Common myeloid progenitor, CD34-positive (primary cell): ENCODE measurements at regions not wholly inside any gene's neighbourhood (a gene's known extent, or its start where the extent isn't known, plus 50 kb on each side); places are given as distances from the start of the nearest gene placed in this dataset.

Experiments used
- CTCF ChIA-PET: fragments of 350-600 bp; sonication (Branson Sonifier 250); formaldehyde crosslinking; loops from one replicate; lab custom pipeline; 2021; ENCODE audit warnings: antibody characterized with exemption; lab: Charles Lee
- POLR2A ChIA-PET: fragments of 350-600 bp; sonication (Branson Sonifier 250); formaldehyde crosslinking; loops from one replicate; lab custom pipeline; 2021; ENCODE audit warnings: antibody characterized with exemption; lab: Charles Lee
- DNase-seq, 3 donors: peaks; one replicate each; pipeline versions ENCODE4 v3.0.0 to v3.0.0-alpha.2; 2013
- H3K27ac ChIP-seq, 2 experiments: 1 replicate in 1 of 2; 2 replicates in 1 of 2; pipeline ENCODE4 v1.7.0; 2013; ENCODE audit warnings: inconsistent platforms in 2 of 2, low read length in 2 of 2, mild to moderate bottlenecking in 2 of 2, low read depth in 1 of 2, moderate library complexity in 1 of 2; ENCODE audit not compliant: severe bottlenecking in 2 of 2, insufficient read depth in 1 of 2, poor library complexity in 1 of 2
- H3K27me3 ChIP-seq, 5 experiments: replicated peaks in 2 of 5; 1 replicate in 3 of 5; 2 replicates in 2 of 5; pipeline versions ENCODE4 v1.6.1 to v1.7.0; 2013; ENCODE audit warnings: low read length in 4 of 5, mild to moderate bottlenecking in 2 of 5, moderate library complexity in 2 of 5, inconsistent platforms in 1 of 5; ENCODE audit not compliant: insufficient read depth in 5 of 5, control insufficient read depth in 4 of 5
- H3K36me3 ChIP-seq, 4 experiments: 1 replicate in 2 of 4; 2 replicates in 2 of 4; pipeline versions ENCODE4 v1.6.1 to v1.7.0; 2013; ENCODE audit warnings: low read length in 3 of 4, control low read depth in 1 of 4, mild to moderate bottlenecking in 1 of 4; ENCODE audit not compliant: control insufficient read depth in 4 of 4, insufficient read depth in 4 of 4
- H3K4me1 ChIP-seq, 4 experiments: 1 replicate in 3 of 4; 2 replicates in 1 of 4; pipeline versions ENCODE4 v1.6.1 to v1.7.1; 2013; ENCODE audit warnings: low read length in 3 of 4, mild to moderate bottlenecking in 3 of 4, control low read depth in 1 of 4, inconsistent platforms in 1 of 4, moderate library complexity in 1 of 4; ENCODE audit not compliant: control insufficient read depth in 4 of 4, insufficient read depth in 4 of 4; ENCODE audit errors: control extremely low read depth in 1 of 4
- H3K4me3 ChIP-seq, 7 experiments: 1 replicate in 4 of 7; 2 replicates in 3 of 7; pipeline versions ENCODE4 v1.5.1 to v1.7.0; 2013; ENCODE audit warnings: mild to moderate bottlenecking in 7 of 7, low read length in 6 of 7, moderate library complexity in 6 of 7, inconsistent platforms in 2 of 7, low read depth in 2 of 7, control low read depth in 1 of 7; ENCODE audit not compliant: insufficient read depth in 4 of 7, control insufficient read depth in 1 of 7; ENCODE audit errors: extremely low read depth in 1 of 7
- H3K9me3 ChIP-seq, 5 experiments: 1 replicate in 4 of 5; 2 replicates in 1 of 5; pipeline versions ENCODE4 v1.6.1 to v1.7.1; 2013; ENCODE audit warnings: low read length in 4 of 5, mild to moderate bottlenecking in 2 of 5, inconsistent platforms in 1 of 5, low read depth in 1 of 5, moderate library complexity in 1 of 5; ENCODE audit not compliant: control insufficient read depth in 4 of 5, insufficient read depth in 2 of 5; ENCODE audit errors: control extremely low read depth in 1 of 5
- WGBS: methylation state at CpG from one replicate; pipeline ENCODE4 v1.1.5; 2013; ENCODE audit not compliant: insufficient coverage; 5-methylcytosine and 5-hydroxymethylcytosine counted together

DNA sequence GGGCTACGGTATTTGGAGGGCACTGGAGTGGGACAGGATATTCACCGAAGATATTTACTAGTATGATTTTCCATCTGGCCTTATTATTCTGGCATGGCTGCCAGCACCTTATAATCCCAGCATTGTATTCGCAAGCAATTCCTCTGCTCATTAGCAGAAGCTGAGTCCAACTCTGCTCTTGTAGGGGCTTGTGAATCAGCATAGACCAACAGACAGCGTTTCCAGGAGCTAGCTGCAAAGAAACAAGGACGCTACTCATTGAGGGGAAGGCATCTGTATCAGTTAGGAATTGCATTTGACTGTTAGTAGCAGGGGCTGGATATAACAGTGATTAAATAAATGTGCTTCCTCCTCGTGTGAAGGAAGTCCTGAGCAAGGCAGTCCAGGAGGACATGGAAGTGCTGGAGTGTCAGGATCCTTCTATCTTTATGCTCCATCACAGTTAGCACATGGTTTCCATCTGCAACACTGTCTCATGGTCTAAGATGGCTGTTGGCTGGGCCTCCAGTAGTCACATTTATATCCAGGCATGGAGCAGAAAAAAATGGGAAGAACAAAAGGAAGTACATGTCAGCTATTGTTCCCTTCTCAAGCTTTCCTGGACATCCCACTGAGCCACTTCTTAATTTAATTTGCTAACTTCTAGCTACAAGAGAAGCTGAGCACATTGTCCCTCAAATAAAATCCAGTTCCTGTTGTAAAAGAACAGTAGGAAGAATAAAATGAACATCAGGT is 214.1 kb downstream of the C1D start:
- no peak for DNase-seq
- H3K4me1 ChIP-seq = peaks cover 0 to 3% (median 0%) of the 10 kb centered on the region in 4 experiments
- CTCF ChIA-PET = interaction anchor here (0.7 to 1.0 kb wide), 2 partner anchors 9 to 182 kb away, joined by 3 to 5 read pairs; no protein-coding TSS in a partner anchor

DNA sequence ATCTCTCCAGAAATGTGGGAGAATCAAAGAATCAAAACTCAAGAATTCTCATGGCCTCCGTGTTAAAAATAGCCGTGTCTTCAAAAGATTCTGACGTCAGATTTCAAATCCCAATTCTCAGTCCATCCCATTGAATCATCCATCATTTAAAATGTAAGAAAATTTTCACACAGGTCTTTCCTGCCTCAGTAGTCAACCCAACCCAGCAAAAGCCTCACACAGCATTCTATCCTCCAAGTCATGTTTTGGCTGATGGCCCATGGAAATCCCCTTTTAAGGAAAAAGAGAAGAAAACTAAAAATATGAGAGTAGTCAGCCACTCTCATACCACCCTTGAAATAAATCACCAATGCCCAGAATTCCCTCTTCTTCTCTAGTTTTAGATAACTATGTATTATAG is 211.8 kb downstream of the C1D start:
- H3K27me3 ChIP-seq = peaks cover 0 to 6% (median 4%) of the 10 kb centered on the region in 5 experiments
- no peak overlapping the region for H3K27ac ChIP-seq
- no peaks in the 10 kb centered on the region for H3K36me3 ChIP-seq
- CTCF ChIA-PET = no interaction called here
- peaks cover 0 to 3% (median 0%) of the 10 kb centered on the region in 4 experiments for H3K4me1 ChIP-seq
- POLR2A ChIA-PET = no interaction called here
- no peaks in the 10 kb centered on the region for H3K9me3 ChIP-seq
- WGBS = 97% methylated on average over 3 of the region's 3 CpGs
- H3K4me3 ChIP-seq = no peak overlapping the region
- no peak for DNase-seq

More for the DNA sequence above, 214.1 kb downstream of the C1D start:
- 93% methylated on average over 6 of the region's 6 CpGs for WGBS
- Histone ChIP-seq H3K4me3 (no peak overlapping the region), H3K9me3 (no peaks in the 10 kb centered on the region), H3K27ac (no peak overlapping the region), H3K27me3 (peaks cover 0 to 17% (median 4%) of the 10 kb centered on the region in 5 experiments), H3K36me3 (no peaks in the 10 kb centered on the region)
- POLR2A ChIA-PET = no interaction called here

DNA sequence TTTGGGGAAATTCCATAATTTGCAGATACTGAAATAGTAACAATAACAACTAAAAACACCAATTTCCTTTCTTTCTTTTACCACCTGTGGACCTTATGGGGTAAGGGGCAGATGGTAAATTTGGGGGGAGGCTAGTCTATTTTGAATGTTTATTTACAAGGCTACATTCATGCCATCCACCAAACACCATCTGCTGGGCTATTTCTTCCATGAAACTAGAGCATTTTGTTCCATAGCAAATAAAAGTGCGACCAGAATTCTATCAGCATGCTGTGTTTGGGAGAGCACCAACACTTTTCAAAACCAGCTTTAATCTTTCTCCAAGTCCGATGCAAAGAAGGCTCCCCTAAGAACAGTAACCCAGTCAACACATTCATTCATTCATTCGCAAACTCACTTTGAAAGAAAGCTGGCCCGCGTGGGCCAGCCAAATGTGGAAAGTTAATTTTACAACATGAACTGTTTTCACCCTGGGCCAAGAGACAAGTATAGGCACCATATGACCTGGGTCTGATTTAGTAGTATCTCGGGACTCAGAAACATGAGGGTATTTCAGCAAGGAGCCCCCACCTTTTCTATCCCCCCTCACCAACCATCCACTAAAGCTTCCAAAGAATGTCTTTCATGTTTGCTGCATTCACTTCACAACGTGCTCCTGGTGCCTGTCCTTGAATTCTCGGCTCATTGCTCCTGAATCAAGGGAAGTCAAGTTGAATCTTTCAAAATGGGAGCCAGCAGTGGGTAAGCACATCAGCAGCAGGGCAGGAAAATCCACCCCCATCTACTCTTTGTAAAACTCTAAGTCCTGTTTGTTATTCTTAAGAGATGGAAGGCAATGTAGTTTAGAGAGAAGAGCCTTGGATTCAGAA is 210.6 kb downstream of the C1D start:
- Histone ChIP-seq H3K9me3 (no peaks in the 10 kb centered on the region), H3K27me3 (peaks cover 0 to 4% (median 3%) of the 10 kb centered on the region in 5 experiments), H3K27ac (no peak overlapping the region), H3K36me3 (no peaks in the 10 kb centered on the region), H3K4me3 (no peak overlapping the region), H3K4me1 (no peaks in the 10 kb centered on the region)
- 98% methylated on average over 8 of the region's 8 CpGs for WGBS
- ChIA-PET CTCF (interaction anchor here (0.9 to 2.6 kb wide), 2 partner anchors 11 to 22 kb away, joined by 3 to 9 read pairs; no protein-coding TSS in a partner anchor), POLR2A (no interaction called here)
- no peak for DNase-seq

DNA sequence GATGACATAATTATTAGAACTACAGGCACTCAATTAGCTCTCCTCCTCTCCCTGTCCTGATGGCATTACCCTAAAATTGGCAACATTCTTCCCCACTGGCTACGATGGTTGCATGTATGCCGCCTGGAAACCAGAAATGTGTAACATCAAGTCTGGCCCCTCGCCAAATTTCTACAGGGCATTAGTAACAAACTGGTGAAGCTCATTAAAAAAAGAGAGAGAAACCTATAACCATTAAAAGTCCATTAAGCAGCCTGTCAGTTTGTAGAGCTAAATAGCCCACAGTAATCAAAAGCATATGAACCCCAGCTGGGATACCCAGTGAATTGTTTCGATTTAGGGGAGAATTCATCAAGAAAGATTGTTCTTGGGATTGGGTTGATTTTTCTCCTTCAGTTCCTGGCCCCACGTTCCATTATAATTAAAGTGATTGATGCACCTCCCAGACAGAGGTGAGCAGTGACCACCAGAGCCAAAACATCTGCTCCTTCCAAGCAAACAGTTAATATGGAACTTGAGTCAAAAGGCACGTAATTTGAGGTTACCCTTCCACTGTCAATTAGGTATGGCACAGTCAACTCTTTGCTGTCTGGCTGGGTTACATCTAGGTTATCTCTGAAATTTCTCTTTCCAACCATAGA is 208.6 kb downstream of the C1D start:
- POLR2A ChIA-PET = no interaction called here

DNA sequence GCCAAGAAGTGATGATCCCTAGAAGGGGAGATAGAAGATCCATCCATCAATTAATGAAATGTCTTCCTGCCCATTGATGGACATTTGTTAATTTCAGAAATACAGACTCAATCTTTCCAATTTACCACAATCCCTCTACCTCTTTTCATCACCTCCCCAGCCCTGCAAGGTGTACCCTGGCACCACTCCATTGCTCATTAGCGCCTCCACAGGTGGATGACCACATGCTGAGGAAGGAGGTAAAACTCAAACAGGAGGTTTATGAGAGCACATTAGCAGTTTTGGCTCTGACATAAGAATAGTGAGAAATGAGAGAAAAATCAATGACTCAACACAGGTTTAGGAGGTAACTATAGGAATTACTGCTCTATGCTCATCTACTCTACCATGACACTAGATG is 208.0 kb downstream of the C1D start:
- Histone ChIP-seq H3K27ac (no peak overlapping the region), H3K27me3 (peaks cover 0 to 6% (median 2%) of the 10 kb centered on the region in 5 experiments), H3K36me3 (no peaks in the 10 kb centered on the region), H3K4me1 (no peaks in the 10 kb centered on the region), H3K9me3 (no peaks in the 10 kb centered on the region), H3K4me3 (no peak overlapping the region)
- CTCF ChIA-PET = interaction anchor here (1.1 to 1.7 kb wide), 2 partner anchors 8 to 11 kb away, joined by 3 to 4 read pairs; no protein-coding TSS in a partner anchor
- WGBS = no CpG with 5 or more reads among the region's 1 CpG
- POLR2A ChIA-PET = no interaction called here
- no peak for DNase-seq

More for the DNA sequence above, 208.6 kb downstream of the C1D start:
- H3K4me3 ChIP-seq = no peak overlapping the region
- no peak for DNase-seq
- no peaks in the 10 kb centered on the region for H3K9me3 ChIP-seq
- 96% methylated on average over 5 of the region's 6 CpGs for WGBS
- H3K4me1 ChIP-seq = no peaks in the 10 kb centered on the region
- H3K27ac ChIP-seq = no peak overlapping the region
- peaks cover 0 to 4% (median 2%) of the 10 kb centered on the region in 5 experiments for H3K27me3 ChIP-seq
- CTCF ChIA-PET = interaction anchor here (1.1 to 1.7 kb wide), 2 partner anchors 8 to 11 kb away, joined by 3 to 4 read pairs; no protein-coding TSS in a partner anchor
- H3K36me3 ChIP-seq = no peaks in the 10 kb centered on the region

DNA sequence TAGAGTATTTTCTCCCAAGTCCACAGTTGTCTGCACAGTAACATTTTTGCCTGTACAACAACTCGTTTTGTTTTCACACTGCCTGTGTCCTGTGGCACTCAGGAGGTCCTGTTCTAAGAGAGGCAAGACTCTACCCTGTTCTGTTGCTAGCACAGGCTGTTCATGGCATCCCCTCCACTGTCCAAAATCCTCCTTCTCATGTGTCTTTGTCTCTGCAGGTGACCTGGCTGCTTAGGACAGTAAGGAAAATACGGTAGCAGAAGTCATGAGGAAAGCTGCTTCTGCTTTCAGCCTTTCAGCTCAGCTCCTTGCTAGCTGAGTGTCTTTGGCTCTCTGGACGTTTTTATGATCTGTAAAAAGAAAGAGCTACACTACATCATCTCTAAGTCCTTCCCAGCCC is 205.9 kb downstream of the C1D start:
- ChIA-PET POLR2A (no interaction called here), CTCF (no interaction called here)
- WGBS = 86% methylated on average over 3 of the region's 3 CpGs
- Histone ChIP-seq H3K4me3 (no peak overlapping the region), H3K4me1 (no peaks in the 10 kb centered on the region), H3K27ac (no peak overlapping the region), H3K9me3 (no peaks in the 10 kb centered on the region), H3K36me3 (no peaks in the 10 kb centered on the region), H3K27me3 (peaks cover 0 to 3% (median 2%) of the 10 kb centered on the region in 5 experiments)
- DNase-seq = no peak
